Hepatocyte (in vitro differentiated cells): ENCODE measurements at regions not wholly inside any gene's neighbourhood (a gene's known extent, or its start where the extent isn't known, plus 50 kb on each side); places are given as distances from the start of the nearest gene placed in this dataset.

Experiments used
- EZH2 ChIP-seq: fragments of 200-600 bp; sonication (generic); IDR thresholded peaks from 2 replicates; pipeline ENCODE4 v1.6.1; 2016; ENCODE audit warnings: antibody characterized with exemption, mild to moderate bottlenecking, borderline replicate concordance
- EZH2phosphoT487 ChIP-seq: fragments of 200-600 bp; sonication (generic); IDR thresholded peaks from one replicate; pipeline ENCODE4 v1.6.1; 2018; ENCODE audit warnings: antibody characterized with exemption, mild to moderate bottlenecking, low read depth, moderate library complexity; ENCODE audit not compliant: unreplicated experiment, severe bottlenecking
- TF ChIP-seq, protein P1 (sequence below): fragments of 200-600 bp; sonication (generic); IDR thresholded peaks from 2 replicates; pipeline ENCODE4 v1.5.1; 2016; ENCODE audit warnings: antibody characterized with exemption, mild to moderate bottlenecking; ENCODE audit not compliant: poor library complexity

DNA sequence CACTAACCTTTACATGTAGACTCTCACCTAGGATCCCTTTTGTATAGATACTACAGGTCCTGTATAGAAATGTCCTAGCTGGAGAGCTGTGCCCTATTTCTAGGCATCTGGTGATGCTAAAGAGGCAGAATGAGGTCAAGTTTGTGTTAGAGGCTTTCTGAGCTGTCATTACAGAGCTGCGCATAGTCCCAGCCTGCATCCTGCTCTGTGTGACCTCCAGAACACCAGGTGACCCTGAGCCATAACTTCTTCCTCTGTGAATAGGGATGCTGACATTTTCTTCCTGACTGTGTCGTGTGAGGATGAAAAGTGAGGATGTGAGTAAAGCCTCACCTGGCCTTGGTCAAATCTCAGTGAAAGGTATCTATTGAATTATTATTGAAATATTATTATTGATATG lies 66.3 kb downstream of the GLUL start:
- TF ChIP-seq, protein P1, sequence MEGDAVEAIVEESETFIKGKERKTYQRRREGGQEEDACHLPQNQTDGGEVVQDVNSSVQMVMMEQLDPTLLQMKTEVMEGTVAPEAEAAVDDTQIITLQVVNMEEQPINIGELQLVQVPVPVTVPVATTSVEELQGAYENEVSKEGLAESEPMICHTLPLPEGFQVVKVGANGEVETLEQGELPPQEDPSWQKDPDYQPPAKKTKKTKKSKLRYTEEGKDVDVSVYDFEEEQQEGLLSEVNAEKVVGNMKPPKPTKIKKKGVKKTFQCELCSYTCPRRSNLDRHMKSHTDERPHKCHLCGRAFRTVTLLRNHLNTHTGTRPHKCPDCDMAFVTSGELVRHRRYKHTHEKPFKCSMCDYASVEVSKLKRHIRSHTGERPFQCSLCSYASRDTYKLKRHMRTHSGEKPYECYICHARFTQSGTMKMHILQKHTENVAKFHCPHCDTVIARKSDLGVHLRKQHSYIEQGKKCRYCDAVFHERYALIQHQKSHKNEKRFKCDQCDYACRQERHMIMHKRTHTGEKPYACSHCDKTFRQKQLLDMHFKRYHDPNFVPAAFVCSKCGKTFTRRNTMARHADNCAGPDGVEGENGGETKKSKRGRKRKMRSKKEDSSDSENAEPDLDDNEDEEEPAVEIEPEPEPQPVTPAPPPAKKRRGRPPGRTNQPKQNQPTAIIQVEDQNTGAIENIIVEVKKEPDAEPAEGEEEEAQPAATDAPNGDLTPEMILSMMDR, result no peak
- no peak for TF ChIP-seq EZH2
- no peak for TF ChIP-seq EZH2phosphoT487
